Activated naive CD8-positive, alpha-beta T cell treated with anti-CD3 and anti-CD28 coated beads, Interleukin-2, amount 50 U/mL, for 24 hours (primary cell): ENCODE measurements at regions not wholly inside any gene's neighbourhood (a gene's known extent, or its start where the extent isn't known, plus 50 kb on each side); places are given as distances from the start of the nearest gene placed in this dataset.

Experiments used
- ATAC-seq: fragments of 150-1000 bp; cut with Tn5 transposase; one replicate; pipeline ENCODE4 v1.10.0; 2021
- DNase-seq: peaks from one replicate; pipeline ENCODE4 v3.0.0; 2021
- H3K27ac Mint-ChIP-seq: one replicate; pipeline ENCODE4 v1.8.0; 2021; ENCODE audit warnings: mild to moderate bottlenecking, mixed read lengths
- H3K27me3 Mint-ChIP-seq: one replicate; pipeline ENCODE4 v1.8.0; 2021; ENCODE audit warnings: mixed read lengths
- H3K36me3 Mint-ChIP-seq: one replicate; pipeline ENCODE4 v1.8.0; 2021; ENCODE audit warnings: low read depth, mixed read lengths
- H3K4me1 Mint-ChIP-seq: one replicate; pipeline ENCODE4 v1.8.0; 2021; ENCODE audit warnings: mixed read lengths
- H3K4me3 Mint-ChIP-seq: one replicate; pipeline ENCODE4 v1.8.0; 2021; ENCODE audit warnings: mild to moderate bottlenecking, moderate library complexity, mixed read lengths
- H3K9me3 Mint-ChIP-seq: one replicate; pipeline ENCODE4 v1.8.0; 2021; ENCODE audit warnings: mixed read lengths

- DNase-seq, result no peak
- ATAC-seq, result no peak
- Mint-ChIP-seq H3K4me3 (no peak overlapping the region), H3K27me3 (peaks cover 4% of the 10 kb centered on the region), H3K36me3 (no peaks in the 10 kb centered on the region), H3K27ac (no peak overlapping the region), H3K9me3 (no peaks in the 10 kb centered on the region), H3K4me1 (no peaks in the 10 kb centered on the region)
Measured at GRCh38 chr5:74469234-74469994, 171.1 kb downstream of the ENC1 start.

GRCh38 chr5:74468421-74468820 lies 172.1 kb downstream of the ENC1 start:
- Mint-ChIP-seq H3K27me3 (peaks cover 6% of the 10 kb centered on the region), H3K27ac (no peak overlapping the region), H3K4me3 (no peak overlapping the region), H3K4me1 (no peaks in the 10 kb centered on the region), H3K36me3 (no peaks in the 10 kb centered on the region), H3K9me3 (no peaks in the 10 kb centered on the region)
- no peak for ATAC-seq
- no peak for DNase-seq

DNA sequence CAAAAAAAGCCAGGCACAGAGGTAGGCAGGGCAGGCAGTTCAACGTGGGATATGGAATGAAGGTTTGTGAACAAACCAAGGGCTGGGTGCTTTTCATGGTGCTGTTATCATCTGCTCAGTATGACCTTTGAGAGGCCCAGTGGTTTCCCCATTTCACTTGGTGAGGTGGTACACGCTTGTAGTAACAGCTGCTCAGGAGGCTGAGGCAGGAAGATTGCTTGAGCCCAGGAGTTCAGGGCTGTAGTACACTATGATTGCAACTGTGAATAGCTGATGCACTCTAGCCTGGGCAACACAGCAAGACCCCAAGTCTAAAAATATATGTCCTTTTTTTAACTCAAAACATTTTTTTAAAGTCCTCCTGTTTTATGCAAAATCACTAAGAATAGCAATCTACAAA lies 174.8 kb downstream of the ENC1 start:
- no peak for ATAC-seq
- Mint-ChIP-seq H3K36me3 (no peaks in the 10 kb centered on the region), H3K4me3 (no peak overlapping the region), H3K27ac (no peak overlapping the region), H3K4me1 (no peaks in the 10 kb centered on the region), H3K9me3 (no peaks in the 10 kb centered on the region), H3K27me3 (peaks cover 5% of the 10 kb centered on the region)
- no peak for DNase-seq

DNA sequence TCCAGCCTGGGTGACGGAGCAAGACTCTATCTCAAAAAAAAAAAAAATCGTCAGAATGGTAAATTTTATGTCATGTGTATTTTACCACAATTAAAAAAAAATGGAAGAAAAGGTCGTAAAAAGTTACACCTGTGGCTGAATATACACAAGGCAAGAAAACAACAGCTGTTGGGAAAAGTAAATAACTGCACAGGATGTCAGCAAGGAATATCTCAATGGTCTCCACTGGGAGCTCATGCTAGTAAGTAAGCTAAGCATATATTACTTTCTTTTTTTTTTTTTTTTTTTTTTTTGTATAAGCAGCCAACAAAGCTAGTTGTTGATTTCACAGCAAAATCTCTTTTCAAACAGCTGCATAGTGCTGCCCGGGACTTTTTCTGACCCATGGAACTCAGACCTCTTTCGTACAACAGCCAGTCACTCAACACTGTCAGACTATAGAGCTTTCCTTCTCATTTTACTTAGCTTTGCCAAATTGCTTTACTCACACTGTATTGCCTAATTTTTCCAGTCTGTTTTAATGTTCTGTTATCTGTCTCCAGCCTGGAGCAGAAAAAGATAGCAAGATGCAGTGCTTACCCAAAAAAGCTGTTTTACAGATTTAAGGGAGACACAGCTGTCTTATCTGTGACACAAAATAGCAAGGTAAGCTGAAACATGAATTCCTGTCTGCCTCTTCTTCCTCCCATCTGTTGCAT lies 175.9 kb downstream of the ENC1 start:
- Mint-ChIP-seq H3K4me1 (no peaks in the 10 kb centered on the region), H3K27me3 (peaks cover 3% of the 10 kb centered on the region), H3K36me3 (no peaks in the 10 kb centered on the region), H3K4me3 (no peak overlapping the region), H3K27ac (no peak overlapping the region), H3K9me3 (no peaks in the 10 kb centered on the region)
- ATAC-seq (no peak), DNase-seq (no peak)

DNA sequence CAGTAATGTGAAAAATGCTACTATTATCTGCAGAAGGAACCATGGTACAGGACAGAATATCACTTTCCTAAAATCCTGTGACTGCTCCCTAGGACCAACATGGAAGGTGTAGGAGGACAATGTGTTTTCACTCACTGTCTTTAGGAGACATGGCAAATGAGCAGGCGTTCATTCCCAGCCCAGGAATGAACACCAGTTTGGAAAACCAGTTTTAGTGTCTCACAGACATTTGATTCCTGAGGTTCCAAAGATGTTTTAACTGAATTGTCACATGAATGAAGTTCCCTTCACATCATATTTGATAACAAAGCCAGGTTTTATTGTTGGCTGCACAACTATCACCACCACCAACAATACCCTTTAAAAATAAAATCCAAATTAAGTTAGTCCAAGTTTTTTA lies 178.2 kb downstream of the ENC1 start:
- no peaks in the 10 kb centered on the region for H3K36me3 Mint-ChIP-seq
- H3K4me3 Mint-ChIP-seq, result no peak overlapping the region
- ATAC-seq (no peak), DNase-seq (no peak)
- H3K4me1 Mint-ChIP-seq, result no peaks in the 10 kb centered on the region
- H3K9me3 Mint-ChIP-seq, result no peaks in the 10 kb centered on the region
- peaks cover 5% of the 10 kb centered on the region for H3K27me3 Mint-ChIP-seq
- no peak overlapping the region for H3K27ac Mint-ChIP-seq

GRCh38 chr5:74461251-74461650 lies 179.3 kb downstream of the ENC1 start:
- Mint-ChIP-seq H3K4me3 (no peak overlapping the region), H3K27ac (no peak overlapping the region), H3K4me1 (no peaks in the 10 kb centered on the region), H3K36me3 (no peaks in the 10 kb centered on the region), H3K27me3 (peaks cover 5% of the 10 kb centered on the region), H3K9me3 (no peaks in the 10 kb centered on the region)
- ATAC-seq, result no peak
- DNase-seq, result no peak

DNA sequence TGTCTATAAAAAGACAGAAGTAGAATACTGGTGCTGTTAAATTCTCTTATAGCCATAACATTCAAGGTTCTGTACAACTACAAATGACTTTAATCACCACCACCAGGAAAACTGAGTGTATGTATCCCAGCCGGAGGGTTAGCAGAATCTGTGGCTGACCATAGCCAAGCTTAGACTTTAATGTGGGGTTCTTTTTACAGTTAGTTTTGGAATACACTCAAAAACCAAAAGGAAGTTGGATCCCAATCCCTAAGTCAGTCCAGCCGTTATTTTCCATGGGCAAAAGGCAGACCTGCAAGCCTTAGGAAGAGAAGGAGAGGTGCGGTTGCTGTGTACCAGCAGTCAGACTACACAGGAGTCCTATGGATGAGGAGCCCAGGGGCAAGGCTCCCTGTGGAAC lies 179.8 kb downstream of the ENC1 start:
- no peaks in the 10 kb centered on the region for H3K36me3 Mint-ChIP-seq
- peaks cover 5% of the 10 kb centered on the region for H3K27me3 Mint-ChIP-seq
- ATAC-seq (no peak), DNase-seq (no peak)
- no peak overlapping the region for H3K27ac Mint-ChIP-seq
- no peaks in the 10 kb centered on the region for H3K4me1 Mint-ChIP-seq
- no peak overlapping the region for H3K4me3 Mint-ChIP-seq
- H3K9me3 Mint-ChIP-seq, result no peaks in the 10 kb centered on the region

- DNase-seq (no peak), ATAC-seq (no peak)
- Mint-ChIP-seq H3K4me1 (no peaks in the 10 kb centered on the region), H3K27ac (no peak overlapping the region), H3K27me3 (peaks cover 5% of the 10 kb centered on the region), H3K4me3 (no peak overlapping the region), H3K9me3 (no peaks in the 10 kb centered on the region), H3K36me3 (no peaks in the 10 kb centered on the region)
Measured at GRCh38 chr5:74459984-74460383, 180.5 kb downstream of the ENC1 start.

DNA sequence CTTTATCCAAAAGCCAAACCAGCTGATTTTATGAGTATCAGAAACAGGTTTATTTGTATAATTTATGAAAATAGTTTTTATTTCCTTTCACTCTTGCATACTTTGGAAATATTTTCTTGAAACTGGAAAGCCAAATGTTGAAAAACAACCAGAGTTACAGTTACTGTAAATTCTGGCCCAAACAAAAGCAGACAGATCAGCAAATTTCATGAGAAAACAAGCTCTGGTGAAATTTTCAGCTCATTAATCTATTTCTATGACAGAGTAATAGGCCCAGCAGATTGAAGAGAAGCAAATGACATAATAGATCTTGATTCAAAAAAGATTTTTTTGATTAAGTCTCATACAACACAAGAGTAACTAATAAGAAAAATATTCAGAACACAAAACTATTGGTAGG lies 182.7 kb downstream of the ENC1 start:
- H3K4me1 Mint-ChIP-seq, result no peaks in the 10 kb centered on the region
- H3K27ac Mint-ChIP-seq, result no peak overlapping the region
- no peak overlapping the region for H3K4me3 Mint-ChIP-seq
- H3K9me3 Mint-ChIP-seq, result no peaks in the 10 kb centered on the region
- DNase-seq, result no peak
- H3K36me3 Mint-ChIP-seq, result no peaks in the 10 kb centered on the region
- peaks cover 11% of the 10 kb centered on the region for H3K27me3 Mint-ChIP-seq
- no peak for ATAC-seq

DNA sequence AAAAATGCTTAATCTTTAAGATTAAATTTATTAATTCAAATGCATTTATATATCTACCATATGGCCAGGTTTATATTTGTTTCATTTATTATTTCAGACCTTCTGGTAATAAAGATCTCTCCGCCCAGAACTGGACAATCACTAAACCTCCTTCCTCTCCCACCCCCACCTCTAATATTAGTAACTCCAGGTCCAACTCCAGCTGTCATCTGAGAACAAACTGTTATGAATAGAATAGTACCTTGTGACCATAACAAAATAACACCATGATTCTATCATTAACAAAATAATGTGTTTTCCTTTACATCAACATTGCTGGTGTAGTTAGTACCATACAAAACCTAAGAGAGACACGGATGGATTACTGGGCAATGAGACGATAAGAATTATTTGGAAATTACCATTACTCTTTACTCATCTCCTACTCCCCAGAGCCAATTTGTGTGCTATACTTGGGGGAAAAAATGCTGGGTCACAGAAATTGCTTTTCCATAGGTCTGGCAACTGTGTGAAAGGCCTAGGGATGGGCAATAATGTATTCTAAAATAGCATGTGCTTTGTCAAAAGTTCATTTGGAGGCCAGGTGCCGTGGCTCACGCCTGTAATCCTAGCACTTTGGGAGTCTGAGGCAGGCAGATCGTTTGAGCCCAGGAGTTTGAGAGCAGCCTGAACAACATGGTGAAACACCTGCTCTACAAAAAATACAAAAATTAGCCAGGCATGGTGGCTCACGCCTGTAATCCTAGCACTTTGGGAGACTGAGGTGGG lies 186.1 kb downstream of the ENC1 start:
- H3K9me3 Mint-ChIP-seq, result no peaks in the 10 kb centered on the region

GRCh38 chr5:74452856-74453255 lies 187.7 kb downstream of the ENC1 start:
- H3K9me3 Mint-ChIP-seq, result no peaks in the 10 kb centered on the region
- no peaks in the 10 kb centered on the region for H3K36me3 Mint-ChIP-seq
- ATAC-seq, result no peak
- no peak overlapping the region for H3K4me3 Mint-ChIP-seq
- no peak for DNase-seq
- H3K27me3 Mint-ChIP-seq, result peaks cover 10% of the 10 kb centered on the region
- no peak overlapping the region for H3K27ac Mint-ChIP-seq
- H3K4me1 Mint-ChIP-seq, result no peaks in the 10 kb centered on the region

More for the DNA sequence above, 186.1 kb downstream of the ENC1 start:
- Mint-ChIP-seq H3K27ac (no peak overlapping the region), H3K36me3 (no peaks in the 10 kb centered on the region), H3K4me3 (no peak overlapping the region), H3K4me1 (no peaks in the 10 kb centered on the region), H3K27me3 (peaks cover 13% of the 10 kb centered on the region)
- ATAC-seq (no peak), DNase-seq (no peak)

- DNase-seq (no peak), ATAC-seq (no peak)
- Mint-ChIP-seq H3K4me3 (no peak overlapping the region), H3K9me3 (no peaks in the 10 kb centered on the region), H3K36me3 (no peaks in the 10 kb centered on the region), H3K4me1 (no peaks in the 10 kb centered on the region), H3K27ac (no peak overlapping the region), H3K27me3 (peaks cover 13% of the 10 kb centered on the region)
Measured at GRCh38 chr5:74450095-74450494, 190.4 kb downstream of the ENC1 start.

DNA sequence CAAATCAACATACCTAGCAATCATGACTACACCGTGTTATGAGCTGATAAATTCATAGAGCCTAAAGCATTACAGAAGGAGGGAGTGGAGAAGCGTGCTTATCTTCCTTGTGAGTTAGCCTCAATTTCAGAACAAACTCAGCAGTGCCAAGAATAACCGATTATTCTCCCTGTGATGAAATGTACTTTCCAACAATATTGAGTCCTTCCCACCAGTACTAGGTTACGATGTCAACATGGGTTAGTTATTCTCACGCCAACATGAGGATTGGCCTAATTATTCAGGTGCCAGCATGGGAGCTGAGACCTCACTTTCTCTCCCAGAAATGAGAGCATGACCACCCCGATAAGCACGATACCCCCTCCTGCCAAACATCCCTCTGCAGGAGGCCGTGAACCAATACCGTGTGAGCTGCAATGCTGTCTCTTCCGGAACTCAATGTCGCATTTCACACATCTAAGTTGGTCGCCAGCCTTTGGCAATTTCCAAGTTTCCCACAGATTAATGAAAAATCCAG lies 193.7 kb downstream of the ENC1 start:
- H3K36me3 Mint-ChIP-seq, result no peaks in the 10 kb centered on the region
- peaks cover 10% of the 10 kb centered on the region for H3K27me3 Mint-ChIP-seq
- no peak overlapping the region for H3K27ac Mint-ChIP-seq
- no peak overlapping the region for H3K4me3 Mint-ChIP-seq
- H3K4me1 Mint-ChIP-seq, result no peaks in the 10 kb centered on the region
- DNase-seq (no peak), ATAC-seq (no peak)
- H3K9me3 Mint-ChIP-seq, result no peaks in the 10 kb centered on the region

DNA sequence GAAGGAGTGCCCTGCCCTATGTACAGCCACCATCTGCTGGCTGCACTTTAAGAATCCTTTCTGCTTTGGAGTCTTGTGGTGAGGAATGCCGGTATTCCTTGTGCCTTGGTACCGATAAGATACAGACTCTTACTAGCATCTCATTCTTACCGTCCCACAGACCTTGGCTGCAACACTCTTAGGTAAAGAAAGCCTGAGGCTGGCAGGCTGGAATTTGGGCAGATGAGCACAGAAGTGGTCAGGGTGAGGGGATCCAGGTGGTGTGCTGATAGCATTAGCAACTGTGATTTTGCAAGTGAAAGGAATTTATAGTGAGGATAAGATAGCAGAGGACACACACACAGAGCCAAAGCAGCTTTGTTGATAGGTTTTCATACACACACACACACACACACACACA lies 198.1 kb downstream of the ENC1 start:
- Mint-ChIP-seq H3K9me3 (no peaks in the 10 kb centered on the region), H3K4me3 (no peak overlapping the region), H3K4me1 (no peaks in the 10 kb centered on the region), H3K27me3 (peaks cover 12% of the 10 kb centered on the region), H3K27ac (no peak overlapping the region), H3K36me3 (no peaks in the 10 kb centered on the region)
- DNase-seq (no peak), ATAC-seq (no peak)

DNA sequence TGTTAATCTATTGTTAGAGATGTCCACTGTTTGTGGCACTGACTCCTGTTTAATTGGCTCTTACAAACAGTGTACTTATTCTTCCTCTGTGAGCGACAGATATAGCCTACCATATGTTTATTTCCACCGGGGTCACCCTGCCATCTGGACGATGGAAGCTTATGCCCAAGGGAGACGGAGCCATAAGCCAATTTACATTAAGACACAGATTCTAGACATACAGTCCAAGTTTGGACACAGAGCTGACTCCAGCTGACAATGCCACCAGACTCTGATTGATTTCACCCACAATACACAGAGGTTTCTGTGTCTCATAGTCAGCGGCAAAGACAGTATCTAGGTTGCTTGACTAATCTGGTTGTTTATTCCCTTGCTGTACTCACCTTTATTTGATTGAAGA lies 198.9 kb downstream of the ENC1 start:
- DNase-seq (no peak), ATAC-seq (no peak)
- H3K4me1 Mint-ChIP-seq, result no peaks in the 10 kb centered on the region
- H3K9me3 Mint-ChIP-seq, result no peaks in the 10 kb centered on the region
- H3K27ac Mint-ChIP-seq, result no peak overlapping the region
- H3K36me3 Mint-ChIP-seq, result no peaks in the 10 kb centered on the region
- H3K4me3 Mint-ChIP-seq, result no peak overlapping the region
- H3K27me3 Mint-ChIP-seq, result peaks cover 17% of the 10 kb centered on the region
